HG02852 (cell line): ENCODE measurements at regions not wholly inside any gene's neighbourhood (a gene's known extent, or its start where the extent isn't known, plus 50 kb on each side); places are given as distances from the start of the nearest gene placed in this dataset.

Experiments
- ATAC-seq: cut with Tn5 transposase; IDR thresholded peaks from one replicate; pipeline ENCODE4 v1.9.1; 2021; ENCODE audit warnings: mild to moderate bottlenecking, moderate library complexity; ENCODE audit not compliant: unreplicated experiment

DNA sequence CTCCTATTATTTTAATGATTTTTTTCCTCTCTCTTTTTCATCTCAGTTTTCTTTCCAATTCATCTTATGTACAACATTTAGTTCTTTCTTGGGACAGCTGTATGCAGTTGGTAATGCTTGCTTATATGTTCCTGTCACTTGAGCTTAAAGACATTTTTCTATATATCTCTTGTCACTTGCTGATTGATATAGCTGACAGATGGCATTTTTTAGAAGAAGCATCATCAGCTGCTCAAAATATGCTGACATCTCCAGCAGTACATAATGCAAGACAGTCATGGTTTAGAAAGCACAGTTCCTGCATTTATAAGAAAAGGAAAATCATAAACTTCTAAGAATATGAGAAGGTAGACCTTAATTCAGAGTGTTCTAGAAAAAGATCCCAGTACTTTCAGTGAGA is 56.5 kb downstream of the DCAF8L1 start:
- ATAC-seq = no peak

DNA sequence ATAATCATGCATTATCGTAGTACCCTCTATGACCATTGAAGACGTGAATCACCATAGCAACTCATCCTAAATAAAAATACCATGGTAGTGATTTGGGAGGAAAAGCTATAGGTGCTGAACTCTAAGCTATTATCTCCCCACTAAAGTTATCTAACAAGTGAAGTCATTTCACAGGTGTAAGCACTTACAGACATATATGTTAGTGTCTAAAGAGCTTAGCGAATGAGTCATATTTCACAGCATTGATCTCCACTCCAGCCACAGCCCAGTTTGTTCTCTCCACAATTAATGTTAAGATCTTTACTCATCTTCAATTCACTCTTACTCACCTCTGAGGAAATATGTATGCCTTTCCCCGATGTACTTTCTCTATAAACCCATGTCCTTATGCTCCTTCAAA is 57.0 kb downstream of the DCAF8L1 start:
- no peak for ATAC-seq

DNA sequence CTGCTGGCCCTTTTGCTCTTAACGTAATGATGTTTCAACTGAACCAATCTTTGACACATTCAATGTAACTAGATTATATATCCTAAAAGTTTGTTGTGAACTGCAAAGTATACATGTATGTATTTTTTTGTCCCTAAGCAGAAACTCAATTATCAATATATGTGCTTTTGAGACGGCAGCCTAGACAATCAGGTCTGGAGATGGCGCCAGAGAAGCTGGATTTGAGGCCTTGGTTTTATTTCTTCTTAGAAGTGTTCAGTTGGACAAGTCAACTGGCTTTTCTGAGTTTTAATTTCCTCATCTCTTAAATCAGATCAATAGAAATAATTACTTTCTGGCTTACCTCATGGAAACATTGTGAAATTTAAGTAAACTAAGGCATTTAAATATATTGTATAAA is 62.5 kb downstream of the DCAF8L1 start:
- no peak for ATAC-seq

DNA sequence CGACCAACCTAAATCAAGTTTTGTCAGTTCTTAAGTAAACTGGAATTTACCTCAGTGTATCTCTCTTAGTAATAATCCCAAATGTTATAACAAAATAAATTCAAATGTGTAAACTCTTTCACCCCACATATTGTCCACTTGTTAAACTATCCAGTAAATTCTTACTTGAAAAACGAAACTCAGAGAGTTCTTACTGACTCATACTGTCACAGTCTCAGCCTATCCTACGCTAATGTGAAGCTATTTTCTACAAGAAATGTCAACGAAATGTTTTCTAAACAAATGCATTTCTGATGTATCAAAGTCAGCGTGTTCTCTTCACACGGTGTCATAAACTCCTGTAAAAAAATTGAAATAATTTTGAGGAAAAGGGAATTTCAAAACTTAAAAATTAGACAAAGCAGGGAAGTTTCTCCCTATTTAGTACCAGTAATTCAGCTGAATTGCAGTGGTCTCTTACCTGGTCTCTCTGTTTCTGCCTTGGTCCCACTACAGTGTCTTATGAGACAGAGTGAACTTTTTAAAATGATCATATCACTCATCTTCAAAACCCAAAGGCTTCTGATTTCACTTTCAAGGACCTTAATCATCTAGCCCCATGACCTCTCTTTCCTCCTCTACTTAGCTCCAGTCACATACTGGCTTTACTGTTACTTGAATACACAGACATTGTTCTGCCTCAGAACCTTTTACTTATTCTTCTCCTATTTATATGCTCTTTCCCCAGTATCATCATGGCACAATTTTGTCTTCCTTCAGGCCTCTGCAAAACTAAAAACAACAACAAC is 63.3 kb downstream of the DCAF8L1 start:
- ATAC-seq = peak; percentile 59

DNA sequence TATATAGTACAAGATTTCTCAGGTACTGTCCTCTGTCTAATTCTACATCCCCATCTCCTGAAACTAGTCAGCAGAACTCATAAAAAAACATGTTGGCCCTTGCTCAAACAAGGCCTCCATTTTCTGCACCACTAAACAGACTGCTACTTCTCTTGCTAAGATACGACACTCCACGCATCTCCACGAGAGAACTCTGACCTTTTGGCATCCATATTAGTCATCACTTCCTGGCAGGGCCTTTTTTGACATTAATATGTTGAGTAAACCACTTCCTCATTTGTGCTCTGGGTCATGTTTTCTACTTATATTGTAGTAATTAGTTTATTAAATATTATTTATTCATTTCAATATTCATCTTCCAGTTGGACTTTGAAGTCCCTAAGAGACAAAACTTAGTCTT is 65.6 kb downstream of the DCAF8L1 start:
- ATAC-seq = peak; percentile 83

DNA sequence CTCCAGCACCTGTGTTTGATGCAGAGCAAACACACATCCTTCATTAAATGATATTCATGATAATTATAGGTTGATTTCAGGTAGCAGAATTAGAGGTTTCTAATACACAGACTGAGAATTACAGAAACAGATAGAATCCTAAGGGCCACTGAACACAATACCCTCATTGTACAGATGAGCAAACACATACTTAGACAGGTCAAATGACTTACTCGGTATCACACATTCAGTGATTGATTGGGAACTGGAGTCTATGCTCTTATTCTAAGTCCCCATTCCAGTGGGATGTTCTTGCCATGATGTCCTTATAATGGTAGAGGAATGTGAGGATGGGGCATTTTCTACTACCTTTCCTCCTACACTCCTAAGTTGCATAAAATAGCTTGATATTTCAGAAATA is 70.8 kb downstream of the DCAF8L1 start:
- no peak for ATAC-seq

DNA sequence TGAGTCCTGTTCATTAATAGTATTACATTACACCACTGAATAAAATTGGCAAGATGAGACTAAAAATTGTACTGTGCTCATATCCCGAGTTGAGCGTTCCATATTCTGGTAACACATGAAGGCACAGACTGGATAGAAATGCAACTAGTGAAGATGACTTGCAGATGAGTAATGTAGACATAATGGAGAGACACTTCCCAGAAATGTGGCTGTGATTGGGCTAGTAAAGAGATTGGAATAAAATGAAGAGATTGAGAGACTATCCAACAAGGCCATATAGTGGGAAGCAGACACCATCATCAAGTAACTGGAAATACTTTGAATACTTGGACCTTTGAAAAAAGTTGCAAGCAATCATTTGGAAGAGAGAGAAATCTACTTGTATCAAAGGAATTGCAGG is 77.3 kb downstream of the DCAF8L1 start:
- ATAC-seq = no peak

DNA sequence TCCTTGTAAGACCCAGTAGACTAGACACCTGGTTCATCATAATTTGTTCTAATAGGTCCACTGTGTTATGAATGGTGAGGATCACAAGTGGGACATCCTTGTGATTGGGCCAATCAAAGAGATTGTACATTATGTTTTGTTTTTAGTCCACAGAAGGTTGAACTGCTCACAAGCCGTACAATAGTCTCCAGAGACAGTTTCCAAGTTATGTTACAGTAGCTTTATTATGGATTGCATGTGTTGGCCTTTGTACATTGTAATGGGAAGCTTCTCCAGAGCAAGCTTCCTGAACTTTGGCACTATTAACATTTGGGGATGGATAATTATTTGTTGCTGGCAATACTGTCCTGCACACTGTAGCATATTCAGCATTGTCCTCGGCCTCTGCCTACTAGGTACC is 86.1 kb downstream of the MAGEB10 start:
- ATAC-seq = no peak

DNA sequence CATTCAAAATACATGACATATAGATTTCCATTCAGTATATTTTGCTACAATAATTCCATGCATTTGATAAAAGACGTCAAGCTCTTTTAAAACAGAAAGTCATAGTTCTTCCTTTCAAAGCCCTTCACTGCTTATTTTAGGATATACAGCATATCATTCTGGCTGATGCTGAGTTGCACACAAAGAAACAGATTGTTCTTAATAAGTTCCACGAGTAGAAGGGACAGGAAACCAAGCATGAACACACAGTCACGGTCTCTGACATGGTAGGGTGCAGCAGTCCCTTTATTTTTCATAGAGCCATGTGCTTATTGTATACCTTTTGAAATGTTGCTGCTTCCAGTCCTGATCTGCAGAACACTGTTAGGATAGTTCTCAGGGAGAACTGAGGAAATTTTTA is 85.4 kb downstream of the MAGEB10 start:
- no peak for ATAC-seq

DNA sequence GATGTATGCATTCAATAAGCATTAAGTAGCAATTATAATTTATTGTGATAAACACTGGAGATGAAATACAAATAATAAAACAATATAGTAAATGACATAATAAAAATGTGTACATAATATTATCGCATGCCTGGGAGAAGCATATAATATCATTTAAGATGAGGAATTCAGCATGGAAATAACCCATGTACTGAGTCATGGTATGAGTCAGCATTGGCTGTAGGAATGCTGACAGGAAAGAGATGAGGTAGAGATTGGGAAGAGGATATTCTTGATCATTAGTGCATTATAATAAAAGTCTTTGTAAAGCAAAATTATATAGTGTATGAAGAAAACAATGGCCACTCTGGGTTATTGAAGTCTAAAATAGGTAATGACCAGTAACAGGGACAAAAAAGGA is 82.8 kb downstream of the MAGEB10 start:
- ATAC-seq = no peak

DNA sequence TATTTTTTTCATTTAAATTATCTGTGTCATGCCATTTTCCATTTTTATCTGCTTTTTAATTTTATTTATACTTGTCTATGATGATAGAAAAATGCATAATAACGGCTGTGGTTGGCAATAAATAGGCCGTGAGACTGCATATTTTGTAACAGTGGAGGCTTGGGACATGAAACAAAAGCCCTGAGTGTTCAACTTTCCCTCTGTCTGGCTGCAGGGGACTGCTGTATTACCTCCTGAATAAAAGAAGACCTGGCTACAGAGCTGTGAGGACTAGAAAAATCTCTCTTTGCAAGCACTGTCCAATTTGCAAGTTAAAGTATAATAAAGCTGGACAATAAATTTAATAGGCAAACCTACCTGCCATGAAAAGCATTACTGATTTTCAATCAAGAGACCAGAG is 82.1 kb downstream of the MAGEB10 start:
- no peak for ATAC-seq

DNA sequence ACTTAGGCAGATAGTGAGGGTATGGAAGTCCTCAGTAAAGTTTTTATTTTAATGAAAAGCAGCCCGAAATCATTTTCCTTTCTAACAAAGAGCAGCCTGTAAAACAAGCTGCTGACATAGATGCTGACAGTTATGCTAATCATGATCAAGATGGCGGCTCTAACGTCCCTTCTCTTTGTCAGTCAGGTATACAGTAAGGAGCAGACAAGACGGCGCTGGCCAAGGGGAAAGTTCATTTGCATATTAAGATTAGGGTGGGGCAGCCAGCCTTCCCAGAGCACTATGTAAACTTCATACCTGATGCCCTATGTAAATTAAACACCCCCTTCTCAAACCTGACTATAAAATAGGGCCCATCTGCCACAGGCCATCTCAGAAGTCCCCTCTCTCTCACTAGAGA is 76.9 kb downstream of the MAGEB10 start:
- ATAC-seq = no peak

DNA sequence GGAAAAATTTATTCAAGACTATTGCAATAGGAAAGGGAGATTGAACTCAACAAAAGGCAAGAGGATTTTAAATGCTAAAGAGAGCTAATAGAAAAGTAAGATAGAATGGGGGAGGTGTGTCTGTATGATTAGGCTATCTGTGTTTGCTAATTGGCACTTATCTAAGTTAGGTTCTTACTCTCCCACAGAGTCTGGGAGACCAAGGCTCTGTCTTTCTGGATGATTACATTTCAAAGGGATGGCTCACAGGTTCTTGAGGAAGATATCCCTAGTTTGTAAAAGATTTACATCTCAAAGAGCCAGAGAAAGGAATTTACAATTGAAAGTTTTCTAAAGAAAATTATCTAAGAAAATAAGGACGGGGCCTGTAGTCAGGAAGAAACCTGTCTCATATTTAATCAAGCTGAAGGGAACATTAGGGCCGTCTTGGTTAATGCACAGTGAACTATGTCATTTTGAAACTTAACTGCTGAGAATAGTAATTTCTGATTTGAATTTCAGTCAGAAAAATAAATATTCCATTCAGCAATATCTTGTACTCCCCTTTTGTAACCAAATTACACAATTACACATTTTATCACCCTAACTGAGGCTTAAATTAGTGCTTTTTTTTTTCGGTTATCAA is 75.8 kb downstream of the MAGEB10 start:
- peak; percentile 50 for ATAC-seq

DNA sequence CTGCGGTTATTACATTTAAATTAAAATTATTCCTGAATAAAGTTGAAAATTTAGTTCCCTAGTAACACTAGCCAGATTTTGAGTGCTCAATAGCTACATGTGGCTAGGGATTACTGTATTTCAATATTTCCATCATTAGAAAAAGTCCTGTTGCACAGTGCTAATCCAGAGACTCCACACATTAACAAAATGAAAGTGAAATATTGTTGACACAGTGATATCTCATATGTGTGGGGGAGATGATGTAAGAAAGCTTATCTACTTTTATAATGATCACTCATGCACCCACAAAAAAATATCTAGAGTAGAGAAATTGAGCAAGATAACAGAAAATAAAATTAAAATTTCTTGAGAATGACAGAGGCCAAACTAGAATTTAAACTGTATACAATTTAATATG is 74.9 kb downstream of the MAGEB10 start:
- ATAC-seq = no peak

DNA sequence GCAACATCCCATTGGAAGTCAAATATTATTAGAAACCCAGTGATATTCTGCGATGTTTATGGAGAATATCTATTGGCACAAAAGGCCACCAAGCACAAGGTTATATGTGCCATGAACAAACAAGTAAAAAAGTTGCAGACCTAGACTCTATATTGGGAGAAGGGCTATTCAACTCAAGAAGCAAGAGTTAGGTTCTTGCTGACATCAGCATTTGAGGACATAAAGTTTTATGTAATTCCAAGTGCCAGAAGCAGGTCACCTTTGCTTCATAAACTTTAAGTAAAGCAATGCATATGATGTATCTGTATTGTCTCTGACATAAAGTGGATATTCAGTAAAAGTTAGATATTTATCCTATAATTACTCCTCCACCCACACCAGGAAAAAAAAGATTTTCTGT is 71.1 kb downstream of the MAGEB10 start:
- no peak for ATAC-seq
